Epidermal melanocyte (primary cell): ENCODE measurements at regions not wholly inside any gene's neighbourhood (a gene's known extent, or its start where the extent isn't known, plus 50 kb on each side); places are given as distances from the start of the nearest gene placed in this dataset.

Source experiments
- DNase-seq: peaks from one replicate; pipeline ENCODE4 v3.0.0; 2011; ENCODE audit warnings: low spot score; ENCODE audit not compliant: insufficient read length

DNA sequence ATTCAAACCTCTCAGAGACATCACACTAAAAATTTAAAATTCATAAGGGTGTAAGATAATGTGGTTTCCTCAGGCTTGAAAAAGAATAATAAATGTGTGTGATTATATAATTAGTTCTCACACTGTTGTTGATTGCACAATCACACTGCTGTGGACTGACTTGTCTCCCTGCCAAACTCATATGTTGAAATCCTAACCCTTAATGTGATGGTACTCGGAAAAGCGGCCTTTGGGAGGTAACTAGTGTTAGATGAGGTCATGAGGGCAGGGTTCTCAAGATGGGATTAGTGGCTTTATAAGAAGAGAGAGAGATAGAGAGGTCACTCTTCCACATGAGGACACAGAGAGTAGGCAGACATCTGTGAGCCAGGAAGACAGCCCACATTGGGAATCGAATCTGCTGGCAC lies 128.5 kb upstream of the COL1A2 start:
- DNase-seq, result no peak

DNA sequence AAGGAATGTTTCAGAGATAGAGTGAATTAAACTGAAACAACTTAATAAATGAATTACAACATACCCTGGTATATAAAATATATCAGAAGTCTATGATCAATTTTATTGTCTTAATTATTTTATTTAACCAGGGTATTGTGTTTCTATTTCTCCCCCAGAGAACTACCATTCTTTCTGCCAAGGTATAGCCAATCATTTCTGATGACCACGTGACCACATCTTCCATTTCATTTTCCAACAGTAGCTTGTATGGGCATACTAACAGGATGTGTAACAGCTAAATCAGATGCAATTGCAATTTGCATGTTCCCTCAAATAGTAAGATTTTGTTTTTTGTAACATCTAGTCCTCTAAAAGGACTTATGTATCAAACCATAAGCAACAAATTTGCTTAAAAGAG lies 123.9 kb upstream of the COL1A2 start:
- DNase-seq, result no peak

DNA sequence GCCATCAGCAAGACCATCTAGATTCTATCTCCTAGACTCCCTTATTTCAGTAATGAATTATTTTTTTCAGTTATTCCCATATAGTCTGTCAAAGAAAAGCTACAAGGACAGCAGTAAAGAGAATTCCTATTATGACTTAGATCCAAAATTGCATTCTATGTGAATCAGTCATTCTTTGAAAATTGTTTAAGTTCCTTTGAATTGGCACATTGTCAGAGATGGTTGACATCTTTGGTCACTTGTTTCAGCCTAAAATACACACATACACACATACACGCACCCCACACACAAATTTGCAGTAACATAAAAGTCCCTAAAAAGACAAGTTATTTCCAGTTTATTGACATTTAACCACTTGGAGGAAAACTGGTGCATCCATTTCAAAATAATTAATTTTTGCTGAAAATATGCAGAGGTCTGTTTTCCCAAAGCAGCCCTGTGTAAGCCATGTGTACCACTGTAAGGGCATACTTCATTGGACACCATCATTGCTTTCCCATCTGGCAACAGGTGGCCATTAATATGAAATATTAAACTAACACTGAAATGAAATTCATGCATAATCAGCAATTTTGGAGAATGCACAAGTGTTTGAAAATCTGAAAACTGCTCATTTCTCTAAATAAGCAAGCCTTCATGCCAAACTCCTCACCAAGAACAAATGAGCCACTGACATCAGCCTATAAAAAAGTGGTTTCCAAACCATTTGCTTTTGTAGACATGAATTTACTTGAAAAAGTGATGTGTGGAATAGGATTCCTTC lies 121.7 kb upstream of the COL1A2 start:
- DNase-seq, result no peak

DNA sequence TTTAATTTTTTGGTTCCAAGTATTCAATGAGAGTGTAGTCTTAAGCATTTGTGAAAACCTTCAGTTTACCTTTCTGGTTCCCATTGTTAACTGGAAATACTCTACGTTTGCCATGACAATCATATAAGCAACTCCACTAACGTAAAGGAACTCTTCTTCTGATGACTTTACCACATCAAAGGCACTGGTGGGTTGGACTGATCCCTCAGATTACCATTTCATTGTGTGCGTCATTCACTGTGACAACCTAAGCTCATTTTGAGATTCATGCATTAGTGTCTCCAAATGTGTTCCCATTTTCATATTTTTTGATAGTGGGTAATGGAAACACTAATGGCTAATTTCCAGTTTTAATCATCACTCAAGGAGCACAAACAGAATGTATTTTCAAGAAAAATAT lies 119.9 kb upstream of the COL1A2 start:
- no peak for DNase-seq

DNA sequence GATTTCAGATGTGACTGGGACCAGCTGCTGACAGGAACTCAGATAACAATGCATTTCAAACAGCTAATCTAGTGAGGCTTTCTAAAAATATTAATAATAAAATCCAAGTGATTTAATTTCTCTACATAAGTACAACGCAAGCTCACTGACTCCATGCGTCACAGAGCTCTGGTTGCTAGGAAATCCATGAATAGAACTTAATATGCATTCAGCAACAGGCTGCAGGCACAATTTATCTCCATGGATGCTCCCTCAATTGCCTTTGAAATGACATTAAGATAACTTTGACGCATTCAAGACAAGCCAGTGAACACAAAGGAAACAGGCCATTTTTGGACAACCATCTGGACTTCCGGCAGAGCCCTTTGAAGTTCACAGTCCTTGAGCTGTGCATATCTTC lies 118.7 kb upstream of the COL1A2 start:
- DNase-seq, result no peak

DNA sequence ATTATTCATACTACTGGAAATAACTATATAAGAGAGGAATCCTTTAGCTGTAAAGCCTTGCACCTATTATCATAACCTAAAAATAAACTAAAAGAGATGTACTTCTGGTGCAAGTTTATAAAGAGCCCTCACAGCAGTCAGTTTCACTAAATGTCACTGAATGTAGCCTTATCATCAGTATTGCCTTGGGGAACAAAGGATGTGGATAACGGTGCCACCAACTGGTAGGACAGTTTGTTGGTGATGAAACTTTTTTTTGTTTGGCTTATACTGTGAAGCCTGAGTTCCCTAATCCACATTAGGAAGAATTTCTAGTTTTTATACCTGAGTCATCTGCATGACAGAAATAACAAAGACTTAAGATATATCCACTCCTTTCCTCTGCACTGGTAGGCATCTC lies 117.9 kb upstream of the COL1A2 start:
- peak; percentile 37 for DNase-seq

DNA sequence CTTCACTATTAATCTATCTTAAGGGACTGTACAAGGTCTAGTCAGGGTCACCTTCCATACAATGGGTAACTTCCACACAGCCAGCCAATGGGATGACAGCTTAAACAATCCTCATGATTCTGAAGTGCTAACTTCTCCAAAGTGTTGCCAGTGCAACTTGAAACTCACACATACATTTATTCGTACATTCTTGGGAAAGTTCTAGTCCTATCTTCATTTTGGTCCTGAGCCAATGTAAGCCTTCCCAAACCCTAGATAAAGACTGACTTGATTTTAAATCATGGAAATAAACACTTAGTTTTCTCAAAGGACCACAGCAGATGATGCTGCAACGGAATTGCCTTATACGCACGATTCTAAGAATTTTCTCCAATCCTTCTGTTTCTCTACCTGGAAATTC lies 117.5 kb upstream of the COL1A2 start:
- DNase-seq, result no peak

DNA sequence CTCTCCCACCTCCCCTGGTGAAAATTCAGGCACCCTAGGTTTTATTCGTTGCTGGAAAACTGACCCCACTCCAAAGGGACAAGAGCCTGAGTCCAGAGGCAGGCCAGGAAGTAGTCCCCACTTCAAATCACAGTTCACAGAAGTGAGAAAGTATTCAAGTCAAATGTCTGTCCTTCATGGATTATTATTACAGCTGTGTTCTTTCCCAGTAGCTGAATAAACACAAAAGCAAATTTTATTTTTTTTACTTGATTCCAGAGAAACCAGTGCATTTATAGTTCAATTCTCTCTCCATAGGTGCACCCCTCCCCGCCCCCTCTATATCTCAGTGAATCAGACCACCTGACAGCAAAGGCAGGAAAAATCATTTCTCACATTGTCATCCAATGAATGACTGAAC lies 113.8 kb upstream of the COL1A2 start:
- no peak for DNase-seq

DNA sequence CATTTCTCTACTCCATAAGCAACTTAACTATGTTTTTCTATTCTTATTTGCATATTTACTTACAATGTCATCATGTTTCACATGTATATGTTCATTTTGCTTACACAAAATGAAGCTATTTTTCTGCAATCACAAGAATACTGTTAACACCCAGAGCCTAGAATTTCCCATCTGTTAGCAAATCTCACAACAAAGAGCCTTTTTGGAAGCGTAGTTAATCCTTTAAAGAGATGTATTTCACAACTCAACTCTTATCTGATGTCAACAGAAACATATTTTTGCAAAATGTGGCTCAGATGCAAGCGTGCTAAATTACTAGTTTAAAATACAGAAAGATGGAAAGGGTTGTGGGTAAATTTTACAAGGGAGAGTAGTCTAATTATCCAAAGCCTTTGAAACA lies 110.6 kb upstream of the COL1A2 start:
- DNase-seq, result no peak

DNA sequence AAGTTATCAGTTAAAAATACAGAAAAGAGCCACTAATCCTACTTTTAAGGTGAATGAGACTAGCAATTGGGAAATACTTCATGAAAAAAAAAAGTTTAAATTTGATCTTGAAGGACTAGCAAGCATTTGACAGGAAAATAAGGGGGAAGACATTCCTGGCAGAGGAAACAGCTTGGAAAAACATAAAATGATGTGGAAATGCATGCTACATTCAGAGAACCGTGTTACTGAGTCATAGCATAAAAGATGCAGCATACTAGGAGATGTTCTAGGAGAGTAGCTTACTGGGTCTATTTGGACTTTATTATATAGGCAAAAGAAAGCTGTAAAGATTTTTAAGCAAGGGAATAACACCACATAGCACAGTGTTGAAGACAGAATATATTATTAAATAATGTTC lies 108.6 kb upstream of the COL1A2 start:
- DNase-seq, result no peak

DNA sequence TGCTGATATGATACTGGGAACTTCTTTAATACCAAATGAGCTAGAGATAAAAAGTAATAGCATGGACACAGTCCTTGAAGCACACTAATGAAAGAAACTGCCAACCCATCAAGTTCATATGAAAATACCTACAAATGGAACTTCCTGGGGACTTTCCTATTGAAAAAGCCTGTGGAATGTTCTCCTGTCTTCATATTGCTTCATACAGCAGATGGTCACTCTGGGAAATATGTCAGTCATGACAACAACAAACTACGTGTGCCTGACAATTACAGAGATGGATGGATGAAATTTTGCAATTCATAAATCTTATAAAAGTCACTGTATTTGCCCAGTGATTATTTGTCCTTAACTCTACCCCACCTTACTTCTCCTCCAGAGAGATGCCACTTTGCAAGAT lies 106.6 kb upstream of the COL1A2 start:
- no peak for DNase-seq

DNA sequence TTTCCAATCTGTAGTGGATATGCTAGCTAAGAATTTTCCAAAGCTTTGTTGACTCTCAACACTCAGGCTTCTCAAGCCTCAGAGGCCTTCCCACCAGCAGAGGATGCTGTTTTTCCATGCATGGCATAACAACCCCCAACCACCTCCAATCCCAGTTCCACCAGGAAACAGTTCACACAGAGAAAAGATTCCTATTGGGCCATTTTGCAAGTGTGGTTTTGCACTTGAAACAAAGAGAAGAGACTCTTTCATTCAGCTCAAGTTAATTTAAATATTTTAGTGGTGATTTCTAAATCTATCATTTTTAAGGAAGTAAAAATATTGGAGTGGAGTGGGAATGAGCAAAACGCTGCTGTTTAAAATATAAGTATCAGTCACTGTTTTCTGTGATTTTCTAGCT lies 105.6 kb upstream of the COL1A2 start:
- peak; percentile 84 for DNase-seq

DNA sequence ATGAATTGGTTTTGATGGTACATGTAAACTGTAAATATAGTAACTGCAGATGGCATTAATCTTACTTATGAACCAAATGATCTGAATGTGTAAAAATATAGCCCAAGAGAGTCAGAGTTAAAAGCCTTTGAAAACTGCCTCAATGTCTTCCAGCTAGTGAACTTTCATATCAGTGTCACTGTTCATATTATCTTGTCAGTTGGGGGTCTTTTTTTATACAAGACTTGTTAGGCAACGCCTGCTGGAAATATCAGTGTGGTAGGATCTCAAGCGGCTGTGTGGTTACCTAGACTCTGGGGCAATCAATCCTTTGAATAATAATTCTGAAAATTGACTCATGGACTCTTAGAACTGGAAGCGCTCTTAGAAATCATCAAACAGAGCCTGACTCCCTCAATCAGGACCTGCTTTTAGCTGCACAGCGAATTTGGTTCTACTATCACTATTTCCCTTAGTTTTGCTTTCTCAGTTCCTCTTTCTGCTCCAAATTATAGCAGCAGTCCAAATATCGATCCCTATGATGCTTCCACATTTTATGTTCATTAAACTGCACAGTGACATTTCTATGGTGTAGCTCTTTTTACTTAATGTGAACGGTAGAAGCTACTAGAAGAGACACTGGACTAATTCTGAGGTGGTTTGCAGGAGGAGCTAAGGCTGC lies 100.1 kb upstream of the COL1A2 start:
- no peak for DNase-seq

DNA sequence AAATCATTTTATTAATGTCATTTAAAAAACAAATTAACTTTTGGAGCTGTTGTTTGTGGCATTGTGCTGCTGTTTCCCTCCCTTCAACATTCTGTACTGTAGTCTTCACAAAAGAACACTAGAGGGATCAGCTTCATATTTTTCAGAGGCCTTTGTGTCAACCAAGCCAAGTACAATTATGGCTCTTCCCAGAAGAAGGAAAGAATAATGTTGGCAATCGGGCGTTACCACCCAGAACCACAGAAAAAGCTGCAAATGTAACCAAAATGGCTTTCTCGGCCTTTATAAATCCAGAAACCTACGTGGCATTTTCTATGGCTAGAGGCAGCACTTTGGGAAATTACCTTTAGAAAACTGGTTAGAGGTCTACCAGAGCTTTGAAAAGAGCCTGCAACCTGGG lies 98.8 kb upstream of the COL1A2 start:
- peak; percentile 54 for DNase-seq

DNA sequence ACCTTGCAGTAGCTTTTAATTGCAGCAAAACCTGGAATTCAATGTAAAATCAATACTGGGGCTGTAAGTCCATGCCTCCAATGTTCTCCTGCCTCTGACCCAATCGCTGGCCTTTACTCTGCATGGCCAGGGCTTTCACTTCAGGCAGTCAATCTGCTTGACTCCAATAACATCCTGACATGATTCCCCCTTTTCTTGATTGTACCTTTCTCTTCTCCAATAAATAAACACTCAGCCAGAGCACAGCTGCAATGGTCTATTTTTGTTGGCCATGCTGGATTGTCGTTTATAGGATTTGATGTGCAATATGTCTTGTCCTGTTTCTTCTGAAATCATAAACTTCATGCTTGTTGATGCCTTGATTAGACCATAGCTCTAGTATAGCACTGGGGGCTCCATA lies 97.8 kb upstream of the COL1A2 start:
- DNase-seq, result no peak

DNA sequence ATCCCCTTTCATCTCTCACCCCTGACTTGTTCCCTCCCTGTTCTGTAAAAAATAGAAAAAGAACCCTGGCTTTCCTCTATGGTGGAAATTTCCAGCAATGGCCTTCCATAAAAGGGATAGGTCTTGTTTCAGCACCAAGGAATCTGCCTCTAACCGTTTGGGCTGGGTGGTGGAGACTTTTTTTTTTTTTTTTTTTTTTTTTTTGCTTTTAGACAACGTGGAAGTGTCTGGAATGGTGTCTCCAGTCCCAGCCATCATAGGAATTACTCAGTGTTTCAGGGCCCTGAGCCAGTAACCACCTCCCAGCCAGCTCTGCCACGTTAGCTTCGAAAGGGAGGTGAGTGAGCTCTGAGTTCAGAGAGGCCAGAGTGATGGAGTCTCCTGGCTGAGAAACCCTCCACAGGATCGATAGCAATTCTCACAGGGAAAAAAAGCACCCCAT lies 97.3 kb upstream of the COL1A2 start:
- peak; percentile 36 for DNase-seq

DNA sequence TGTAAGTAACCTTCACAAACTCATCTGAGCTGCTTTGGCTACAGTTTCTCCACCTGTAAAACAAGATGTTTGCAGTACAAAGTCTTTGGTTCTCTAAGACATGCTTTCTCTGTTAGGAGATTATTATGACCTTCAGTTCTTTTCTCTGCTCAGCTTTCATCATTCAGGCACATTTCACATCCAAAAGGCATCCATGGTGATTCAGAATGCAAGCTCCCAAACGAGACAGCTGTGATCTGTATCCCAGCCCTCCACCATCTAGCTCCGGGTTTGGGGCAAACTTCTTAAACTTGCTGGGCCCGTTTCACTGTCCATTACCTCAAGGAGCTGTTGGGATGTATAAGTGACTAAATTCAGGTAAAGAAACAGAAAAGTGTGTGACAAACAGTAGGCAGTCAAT lies 95.8 kb upstream of the COL1A2 start:
- DNase-seq, result no peak

DNA sequence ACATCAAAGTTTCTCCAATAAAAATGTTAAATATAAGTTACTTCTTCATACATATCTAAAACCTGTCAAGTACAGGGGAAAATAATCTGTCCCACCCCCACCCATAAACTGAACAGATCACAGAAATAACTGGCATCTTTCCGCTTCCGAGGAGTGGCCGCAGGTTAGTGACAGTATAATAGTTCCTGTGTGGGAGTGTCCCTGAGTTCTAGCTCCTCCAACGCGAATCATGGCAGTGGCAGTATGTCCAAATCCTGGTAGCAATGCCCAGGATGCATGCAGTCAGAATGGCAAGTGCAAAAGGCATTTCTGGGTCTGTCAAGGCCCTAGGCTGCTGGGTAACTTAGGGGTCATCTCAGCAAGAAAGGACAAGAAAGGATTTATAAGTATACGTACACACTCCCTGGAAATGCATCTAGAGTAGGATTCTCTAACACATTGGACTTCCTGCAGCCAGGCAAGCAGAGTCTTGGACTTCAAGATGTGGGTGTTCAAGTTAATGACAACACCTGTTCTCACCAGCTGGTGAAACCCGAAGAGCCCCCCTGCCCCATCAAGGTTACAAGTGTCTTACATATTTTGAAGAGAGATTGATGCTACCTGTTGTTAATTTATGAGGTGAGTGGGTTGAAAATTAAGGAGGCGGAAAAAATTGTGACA lies 94.4 kb upstream of the COL1A2 start:
- no peak for DNase-seq

DNA sequence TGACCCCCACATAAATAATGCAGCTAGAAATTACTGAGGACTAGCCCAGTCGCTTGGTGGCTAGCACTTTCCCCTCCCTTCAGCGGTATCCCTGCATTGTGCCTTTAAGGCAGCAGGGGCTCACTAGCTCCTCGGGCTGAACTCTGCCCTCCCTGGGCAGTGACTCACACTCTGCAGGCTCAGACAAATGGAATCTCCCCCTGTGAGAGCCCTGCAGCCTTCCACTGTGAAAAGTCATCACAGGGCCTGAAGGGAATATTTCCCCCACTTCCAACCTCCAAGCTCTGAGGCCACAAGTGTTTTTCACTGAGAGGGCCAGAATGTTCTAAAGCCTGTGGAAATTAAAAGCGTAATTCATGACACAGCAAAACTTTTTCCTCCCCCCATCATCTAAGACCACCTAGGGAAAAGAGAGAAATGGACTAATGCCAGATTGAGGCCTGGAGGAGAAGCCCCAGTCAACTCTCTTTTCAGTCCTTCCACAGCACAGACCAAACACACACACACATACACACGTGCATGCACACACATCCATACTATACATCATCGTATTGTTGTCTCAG lies 93.6 kb upstream of the COL1A2 start:
- DNase-seq, result peak; percentile 66

DNA sequence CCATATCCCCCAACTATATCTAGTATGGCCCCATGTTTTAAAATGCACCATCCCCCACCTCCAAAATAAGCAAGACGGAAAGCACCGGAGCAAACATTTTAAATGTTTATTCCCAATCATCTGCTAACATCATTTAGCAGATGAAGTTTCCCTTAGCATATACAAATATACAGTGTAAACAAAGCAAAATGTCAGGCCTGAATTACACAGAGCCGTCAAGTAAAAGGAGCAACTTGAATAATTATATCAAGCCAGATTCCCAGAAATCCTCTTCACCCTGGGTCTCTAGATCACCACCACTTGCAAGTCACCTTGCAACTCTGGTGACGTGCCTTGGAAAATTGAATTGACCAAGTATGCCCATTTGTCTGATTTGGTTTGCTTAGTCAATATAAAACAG lies 91.6 kb upstream of the COL1A2 start:
- DNase-seq, result no peak

DNA sequence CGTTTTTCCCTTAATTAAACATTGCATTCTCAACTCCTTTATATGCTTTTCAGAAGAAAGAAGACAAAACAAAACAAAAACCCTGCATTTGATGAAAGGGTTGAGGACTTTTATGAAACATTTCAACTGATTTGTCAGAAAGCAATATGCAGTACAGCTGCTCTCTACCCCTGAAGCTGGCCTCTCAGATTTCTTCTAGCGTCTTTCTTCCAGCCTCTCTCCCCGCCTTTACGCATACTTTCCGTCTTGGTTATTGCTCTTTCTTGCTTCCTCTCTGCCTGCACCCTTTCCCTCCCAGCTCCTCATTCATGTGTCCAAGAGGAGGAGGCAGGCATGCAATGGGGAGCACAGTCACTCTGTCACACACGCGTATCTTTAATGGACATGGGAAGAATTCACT lies 91.0 kb upstream of the COL1A2 start:
- no peak for DNase-seq

DNA sequence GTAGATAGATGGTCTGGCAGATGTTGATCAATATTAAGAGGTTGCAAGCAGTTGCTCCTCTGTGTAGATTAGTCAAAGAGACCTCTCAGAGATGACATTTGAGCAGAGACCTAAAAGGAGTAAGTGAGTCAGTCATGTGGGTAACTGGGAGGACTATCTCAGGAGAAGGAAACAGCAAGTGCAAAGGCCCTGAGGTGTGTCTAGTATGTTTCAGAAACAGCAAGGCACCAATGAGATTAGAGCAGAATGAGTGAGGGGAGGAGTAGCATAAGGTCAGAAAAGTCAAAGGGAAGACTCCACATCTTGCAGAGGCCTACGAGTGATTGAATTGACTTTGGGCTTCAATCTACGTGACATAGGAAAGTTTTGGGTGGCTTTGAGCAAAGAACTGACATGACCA lies 89.8 kb upstream of the COL1A2 start:
- no peak for DNase-seq
